CD14-positive monocyte (primary cell): ENCODE measurements at regions not wholly inside any gene's neighbourhood (a gene's known extent, or its start where the extent isn't known, plus 50 kb on each side); places are given as distances from the start of the nearest gene placed in this dataset.

Source experiments
- DNase-seq, 3 donors: peaks; one replicate each; pipeline ENCODE4 v3.0.0-alpha.2; 2011 to 2022
- H2AFZ ChIP-seq: 2 replicates; pipeline ENCODE4 v1.6.0; 2012; ENCODE audit warnings: mild to moderate bottlenecking, low read depth, low read length, inconsistent platforms; ENCODE audit not compliant: insufficient read depth, poor library complexity, severe bottlenecking
- H3K27ac ChIP-seq, 2 donors: 1 replicate in 1 of 2; 2 replicates in 1 of 2; pipeline ENCODE4 v1.5.1; 2012 to 2013; ENCODE audit warnings: low read length in 2 of 2, control low read depth in 1 of 2, inconsistent platforms in 1 of 2, low read depth in 1 of 2, mild to moderate bottlenecking in 1 of 2
- H3K27me3 ChIP-seq, 2 donors: one replicate each; pipeline versions ENCODE4 v1.6.0 to v1.6.1; 2011 to 2013; ENCODE audit warnings: low read length in 2 of 2; ENCODE audit not compliant: control insufficient read depth in 2 of 2, insufficient read depth in 2 of 2
- H3K36me3 ChIP-seq, 2 donors: replicated peaks in 1 of 2; 1 replicate in 1 of 2; 2 replicates in 1 of 2; pipeline versions ENCODE4 v1.5.1 to v1.6.1; 2012 to 2013; ENCODE audit warnings: low read length in 2 of 2, control low read depth in 1 of 2, inconsistent platforms in 1 of 2, mild to moderate bottlenecking in 1 of 2; ENCODE audit not compliant: insufficient read depth in 2 of 2, control insufficient read depth in 1 of 2
- H3K4me1 ChIP-seq, 2 donors: 1 replicate in 1 of 2; 2 replicates in 1 of 2; pipeline versions ENCODE4 v1.5.1 to v1.6.1; 2012 to 2013; ENCODE audit warnings: low read length in 2 of 2, control low read depth in 1 of 2, inconsistent platforms in 1 of 2, mild to moderate bottlenecking in 1 of 2, moderate library complexity in 1 of 2; ENCODE audit not compliant: insufficient read depth in 2 of 2, control insufficient read depth in 1 of 2
- H3K4me2 ChIP-seq: replicated peaks from 2 replicates; pipeline ENCODE3; 2012; ENCODE audit warnings: low read length, moderate library complexity, mild to moderate bottlenecking; ENCODE audit not compliant: poor library complexity, severe bottlenecking; ENCODE audit errors: extremely low read depth
- H3K4me3 ChIP-seq, 3 experiments: fragments of 200-600 bp in 1 of 3; sonication (generic) in 1 of 3; replicated peaks in 1 of 3; 1 replicate in 2 of 3; 2 replicates in 1 of 3; pipeline ENCODE4 v1.5.1; 2011 to 2013; ENCODE audit warnings: low read length in 3 of 3, mild to moderate bottlenecking in 3 of 3, control low read depth in 2 of 3, low read depth in 2 of 3, inconsistent platforms in 1 of 3, moderate library complexity in 1 of 3
- H3K79me2 ChIP-seq: 2 replicates; pipeline ENCODE4 v1.6.0; 2012; ENCODE audit warnings: mild to moderate bottlenecking, control low read depth, inconsistent platforms, low read length, moderate library complexity; ENCODE audit not compliant: insufficient read depth
- H3K9ac ChIP-seq: 2 replicates; pipeline ENCODE4 v1.6.0; 2017; ENCODE audit warnings: low read length, mild to moderate bottlenecking; ENCODE audit not compliant: insufficient read depth, poor library complexity, severe bottlenecking
- H3K9me3 ChIP-seq, 2 donors: replicated peaks in 1 of 2; 1 replicate in 1 of 2; 2 replicates in 1 of 2; pipeline versions ENCODE4 v1.5.1 to v1.6.1; 2012 to 2013; ENCODE audit warnings: low read length in 2 of 2, control low read depth in 1 of 2; ENCODE audit not compliant: control insufficient read depth in 1 of 2, insufficient read depth in 1 of 2
- H4K20me1 ChIP-seq: 2 replicates; pipeline ENCODE4 v1.6.0; 2012; ENCODE audit warnings: mild to moderate bottlenecking, low read length, control low read depth, moderate library complexity; ENCODE audit not compliant: insufficient read depth
- H3K27ac Mint-ChIP-seq, 7 donors: one replicate each; pipeline ENCODE4 v1.8.0; 2020; ENCODE audit warnings: mild to moderate bottlenecking in 7 of 7, mixed read lengths in 7 of 7, moderate library complexity in 6 of 7, inconsistent platforms in 2 of 7
- H3K27me3 Mint-ChIP-seq, 3 donors: one replicate each; pipeline ENCODE4 v1.8.0; 2021 to 2022; ENCODE audit warnings: low read depth in 3 of 3, mild to moderate bottlenecking in 3 of 3, mixed read lengths in 3 of 3, moderate library complexity in 3 of 3, inconsistent platforms in 1 of 3
- H3K36me3 Mint-ChIP-seq, 2 donors: one replicate each; pipeline ENCODE4 v1.8.0; 2020; ENCODE audit warnings: mixed read lengths in 2 of 2, inconsistent platforms in 1 of 2, mild to moderate bottlenecking in 1 of 2
- H3K4me1 Mint-ChIP-seq: one replicate; pipeline ENCODE4 v1.8.0; 2020; ENCODE audit warnings: mild to moderate bottlenecking, mixed read lengths
- H3K4me3 Mint-ChIP-seq, 2 donors: one replicate each; pipeline ENCODE4 v1.8.0; 2020; ENCODE audit warnings: mild to moderate bottlenecking in 2 of 2, mixed read lengths in 2 of 2, moderate library complexity in 1 of 2
- H3K9me3 Mint-ChIP-seq, 7 donors: one replicate each; pipeline ENCODE4 v1.8.0; 2020 to 2022; ENCODE audit warnings: mixed read lengths in 7 of 7, mild to moderate bottlenecking in 6 of 7, moderate library complexity in 6 of 7, inconsistent platforms in 2 of 7
- CTCF ChIP-seq: fragments of 200-600 bp; IDR thresholded peaks from one replicate; pipeline ENCODE4 v1.8.0; 2022; ENCODE audit warnings: antibody characterized with exemption, mild to moderate bottlenecking
- WGBS: methylation state at CpG from one replicate; pipeline ENCODE4 v1.1.5; 2013; ENCODE audit warnings: missing lambda C conversion rate; ENCODE audit not compliant: insufficient coverage; 5-methylcytosine and 5-hydroxymethylcytosine counted together
- intact Hi-C, 2 donors: fragments of 100-400 bp; cut with micrococcal nuclease; formaldehyde crosslinking; loops; one replicate each; pipeline versions ENCODE4 v1.15.0 to v1.15.1; 2023

- Histone ChIP-seq H3K27me3 (no peaks in the 10 kb centered on the region), H3K79me2 (no peaks in the 10 kb centered on the region), H3K4me2 (no peak overlapping the region), H3K9ac (no peak overlapping the region), H2AFZ (no peak overlapping the region), H3K4me3 (no peak overlapping the region), H3K27ac (no peak overlapping the region), H3K36me3 (no peaks in the 10 kb centered on the region), H4K20me1 (no peaks in the 10 kb centered on the region), H3K4me1 (no peaks in the 10 kb centered on the region), H3K9me3 (peaks cover 0 to 7% of the 10 kb centered on the region in 2 donors)
- WGBS = no CpG with 5 or more reads among the region's 2 CpGs
- Mint-ChIP-seq H3K9me3 (peaks cover 0 to 6% (median 0%) of the 10 kb centered on the region in 7 donors), H3K27ac (no peak overlapping the region), H3K4me1 (no peaks in the 10 kb centered on the region), H3K36me3 (no peaks in the 10 kb centered on the region), H3K27me3 (peaks cover 2 to 4% (median 2%) of the 10 kb centered on the region in 3 donors), H3K4me3 (no peak overlapping the region)
- DNase-seq = no peak
- no peak for TF ChIP-seq CTCF
- intact Hi-C loops = no loop called here
Observed at GRCh38 chr10:128645486-128645885, 519.3 kb upstream of the MKI67 start.

GRCh38 chr10:128646956-128647355 lies 520.7 kb upstream of the MKI67 start:
- Histone ChIP-seq H3K4me3 (no peak overlapping the region), H3K27me3 (no peaks in the 10 kb centered on the region), H4K20me1 (no peaks in the 10 kb centered on the region), H3K4me1 (no peaks in the 10 kb centered on the region), H2AFZ (no peak overlapping the region), H3K79me2 (no peaks in the 10 kb centered on the region), H3K27ac (no peak overlapping the region), H3K4me2 (no peak overlapping the region), H3K9ac (no peak overlapping the region), H3K9me3 (peaks cover 0 to 7% of the 10 kb centered on the region in 2 donors), H3K36me3 (no peaks in the 10 kb centered on the region)
- no peak for TF ChIP-seq CTCF
- no peaks in the 10 kb centered on the region for H3K4me1 Mint-ChIP-seq
- H3K27ac Mint-ChIP-seq = no peak overlapping the region
- peaks cover 2 to 6% (median 2%) of the 10 kb centered on the region in 3 donors for H3K27me3 Mint-ChIP-seq
- no peak for DNase-seq
- 92% methylated on average over 7 of the region's 10 CpGs for WGBS
- H3K9me3 Mint-ChIP-seq = peaks cover 0 to 6% (median 0%) of the 10 kb centered on the region in 7 donors
- intact Hi-C loops = no loop called here
- no peaks in the 10 kb centered on the region for H3K36me3 Mint-ChIP-seq
- H3K4me3 Mint-ChIP-seq = no peak overlapping the region
